AG09309 (cell line): ENCODE measurements at regions not wholly inside any gene's neighbourhood (a gene's known extent, or its start where the extent isn't known, plus 50 kb on each side); places are given as distances from the start of the nearest gene placed in this dataset.

Experiments
- DNase-seq: peaks from one replicate; pipeline ENCODE4 v3.0.0-alpha.2; 2010; ENCODE audit warnings: low read depth
- H3K4me3 ChIP-seq: 2 replicates; pipeline ENCODE4 v1.5.1; 2011; ENCODE audit warnings: mild to moderate bottlenecking, low read depth, low read length, moderate library complexity; ENCODE audit not compliant: control insufficient read depth
- CTCF ChIP-seq: IDR thresholded peaks from 2 replicates; pipeline ENCODE4 v1.5.1; 2011; ENCODE audit warnings: mild to moderate bottlenecking, low read depth, low read length, inconsistent platforms; ENCODE audit not compliant: insufficient read depth, control insufficient read depth; ENCODE audit errors: missing control alignments

GRCh38 chr11:81986556-81987161, 747.0 kb downstream of the FAM181B start:
- H3K4me3 ChIP-seq = no peak overlapping the region
- TF ChIP-seq CTCF = no peak
- DNase-seq = no peak

- no peak for DNase-seq
- TF ChIP-seq CTCF = no peak
These were observed 754.2 kb downstream of the FAM181B start for GRCh38 chr11:81979448-81979847.

GRCh38 chr11:81975261-81975900, 758.3 kb downstream of the FAM181B start:
- no peak for TF ChIP-seq CTCF
- no peak for DNase-seq
- H3K4me3 ChIP-seq = no peak overlapping the region

More at GRCh38 chr11:81979448-81979847, 754.2 kb downstream of the FAM181B start:
- H3K4me3 ChIP-seq = no peak overlapping the region

- H3K4me3 ChIP-seq = no peak overlapping the region
- no peak for TF ChIP-seq CTCF
These were observed 762.8 kb downstream of the FAM181B start for GRCh38 chr11:81970886-81971285.

GRCh38 chr11:81967242-81967641, 766.4 kb downstream of the FAM181B start:
- H3K4me3 ChIP-seq = no peak overlapping the region
- no peak for TF ChIP-seq CTCF
- DNase-seq = no peak

More at GRCh38 chr11:81970886-81971285, 762.8 kb downstream of the FAM181B start:
- no peak for DNase-seq

GRCh38 chr11:81966340-81966739, 767.3 kb downstream of the FAM181B start:
- no peak overlapping the region for H3K4me3 ChIP-seq
- no peak for TF ChIP-seq CTCF
- no peak for DNase-seq
